C4-2B (cell line): ENCODE measurements at regions not wholly inside any gene's neighbourhood (a gene's known extent, or its start where the extent isn't known, plus 50 kb on each side); places are given as distances from the start of the nearest gene placed in this dataset.

Experiments used
- H3K27ac ChIP-seq: fragments of 450-650 bp; 2 replicates; pipeline ENCODE4 v1.5.1; 2017
- ZFX ChIP-seq: fragments of 450-650 bp; IDR thresholded peaks from 2 replicates; pipeline ENCODE4 v1.6.1; 2017
- TF ChIP-seq, protein P1 (sequence below): fragments of 450-650 bp; conservative IDR thresholded peaks from 2 replicates; pipeline ENCODE4 v1.5.1; 2017; ENCODE audit warnings: mild to moderate bottlenecking

DNA sequence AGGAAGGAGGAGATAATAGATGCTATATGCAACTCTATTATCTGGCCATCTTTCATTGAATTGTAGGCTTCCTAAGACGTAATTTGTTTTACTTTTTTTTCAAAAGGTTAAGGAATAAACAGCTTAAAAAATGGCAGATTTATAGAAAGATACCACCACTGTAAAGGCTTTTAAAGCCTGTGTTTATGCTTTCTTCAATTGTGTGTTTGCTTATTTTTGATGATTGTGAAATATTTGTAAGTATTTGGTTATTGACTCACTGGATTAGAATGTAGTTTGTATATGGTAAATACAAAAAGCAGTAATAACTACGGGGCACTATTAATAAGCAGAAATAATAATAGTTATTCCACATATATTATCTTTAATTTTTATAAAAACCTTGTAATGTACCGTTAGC lies 437.9 kb downstream of the KLF5 start:
- no peak overlapping the region for H3K27ac ChIP-seq

DNA sequence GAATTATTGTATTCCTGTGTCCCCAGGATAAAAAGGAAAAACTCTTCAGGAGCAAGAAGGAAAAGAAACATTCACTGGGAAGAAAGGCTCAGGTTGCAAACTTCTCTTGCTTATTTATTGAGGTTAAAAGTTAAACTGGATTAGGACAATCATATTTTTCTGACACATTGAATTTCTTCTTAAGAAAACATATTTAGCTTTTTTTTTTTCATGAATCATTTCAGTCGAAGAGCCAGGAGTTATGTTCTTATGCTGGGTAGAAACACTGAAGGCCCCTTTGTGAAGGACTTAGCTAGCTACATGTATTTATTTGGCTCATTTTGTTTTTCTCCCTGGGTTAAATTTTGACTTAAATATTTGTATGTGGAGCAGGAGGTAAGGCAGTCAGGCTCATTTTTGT lies 434.0 kb downstream of the KLF5 start:
- no peak for TF ChIP-seq ZFX
- TF ChIP-seq, protein P1, sequence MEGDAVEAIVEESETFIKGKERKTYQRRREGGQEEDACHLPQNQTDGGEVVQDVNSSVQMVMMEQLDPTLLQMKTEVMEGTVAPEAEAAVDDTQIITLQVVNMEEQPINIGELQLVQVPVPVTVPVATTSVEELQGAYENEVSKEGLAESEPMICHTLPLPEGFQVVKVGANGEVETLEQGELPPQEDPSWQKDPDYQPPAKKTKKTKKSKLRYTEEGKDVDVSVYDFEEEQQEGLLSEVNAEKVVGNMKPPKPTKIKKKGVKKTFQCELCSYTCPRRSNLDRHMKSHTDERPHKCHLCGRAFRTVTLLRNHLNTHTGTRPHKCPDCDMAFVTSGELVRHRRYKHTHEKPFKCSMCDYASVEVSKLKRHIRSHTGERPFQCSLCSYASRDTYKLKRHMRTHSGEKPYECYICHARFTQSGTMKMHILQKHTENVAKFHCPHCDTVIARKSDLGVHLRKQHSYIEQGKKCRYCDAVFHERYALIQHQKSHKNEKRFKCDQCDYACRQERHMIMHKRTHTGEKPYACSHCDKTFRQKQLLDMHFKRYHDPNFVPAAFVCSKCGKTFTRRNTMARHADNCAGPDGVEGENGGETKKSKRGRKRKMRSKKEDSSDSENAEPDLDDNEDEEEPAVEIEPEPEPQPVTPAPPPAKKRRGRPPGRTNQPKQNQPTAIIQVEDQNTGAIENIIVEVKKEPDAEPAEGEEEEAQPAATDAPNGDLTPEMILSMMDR = no peak
- no peak overlapping the region for H3K27ac ChIP-seq

More for the DNA sequence above, 437.9 kb downstream of the KLF5 start:
- TF ChIP-seq ZFX = no peak
- TF ChIP-seq, protein P1 = no peak

- TF ChIP-seq, protein P1 = no peak
- no peak for TF ChIP-seq ZFX
- H3K27ac ChIP-seq = no peak overlapping the region
These were observed 423.8 kb downstream of the KLF5 start for GRCh38 chr13:73482556-73482955.

DNA sequence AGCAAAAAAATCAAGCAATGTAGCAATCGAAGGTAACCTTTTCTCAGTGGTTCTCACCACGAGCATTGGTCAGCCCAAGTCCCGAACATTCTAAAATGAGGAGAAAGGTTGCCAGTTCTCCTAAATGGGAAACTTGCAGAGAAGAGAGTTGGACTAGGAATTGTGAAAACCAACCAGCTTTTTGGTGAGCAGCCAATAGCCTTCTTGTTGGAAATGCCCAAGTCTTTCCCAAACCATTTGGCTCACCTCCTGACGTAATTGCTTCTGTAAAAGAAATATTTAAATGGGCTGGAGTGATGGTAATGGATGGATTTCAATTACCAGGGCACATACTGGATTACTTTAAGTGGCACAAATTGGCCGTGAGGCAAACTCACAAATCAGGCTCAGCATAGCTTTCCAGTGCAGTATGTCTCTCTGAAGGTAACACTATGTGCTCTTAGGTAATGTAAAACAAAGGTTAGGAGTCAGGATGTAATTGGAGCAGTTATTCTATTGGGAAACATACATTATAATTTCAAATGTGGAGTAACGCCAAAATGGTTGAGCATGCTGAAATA lies 423.2 kb downstream of the KLF5 start:
- TF ChIP-seq ZFX = no peak
- TF ChIP-seq, protein P1 = no peak
- no peak overlapping the region for H3K27ac ChIP-seq

- H3K27ac ChIP-seq = no peak overlapping the region
- TF ChIP-seq, protein P1 = no peak
- TF ChIP-seq ZFX = no peak
These were observed 422.2 kb downstream of the KLF5 start for GRCh38 chr13:73480779-73481559.

DNA sequence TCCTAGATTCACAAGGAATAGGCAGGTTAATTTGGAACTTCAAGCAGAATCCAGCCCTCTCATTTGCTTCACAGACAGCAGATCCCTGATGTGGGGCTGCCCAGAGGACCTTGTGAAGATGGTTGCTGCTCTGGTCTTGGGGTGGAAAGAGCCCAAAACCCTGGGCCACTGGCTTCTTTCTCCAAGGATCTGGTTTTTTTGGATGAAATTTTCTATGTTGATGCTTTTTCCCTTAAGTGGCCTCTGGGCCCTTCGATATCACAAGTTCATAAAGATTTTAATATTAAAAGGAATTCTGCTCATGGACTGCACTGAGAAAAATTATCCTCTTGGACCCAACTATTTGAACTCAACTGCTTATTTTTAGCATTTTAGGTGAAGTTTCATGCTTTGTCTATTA lies 421.1 kb downstream of the KLF5 start:
- no peak overlapping the region for H3K27ac ChIP-seq
- no peak for TF ChIP-seq ZFX
- TF ChIP-seq, protein P1 = no peak

DNA sequence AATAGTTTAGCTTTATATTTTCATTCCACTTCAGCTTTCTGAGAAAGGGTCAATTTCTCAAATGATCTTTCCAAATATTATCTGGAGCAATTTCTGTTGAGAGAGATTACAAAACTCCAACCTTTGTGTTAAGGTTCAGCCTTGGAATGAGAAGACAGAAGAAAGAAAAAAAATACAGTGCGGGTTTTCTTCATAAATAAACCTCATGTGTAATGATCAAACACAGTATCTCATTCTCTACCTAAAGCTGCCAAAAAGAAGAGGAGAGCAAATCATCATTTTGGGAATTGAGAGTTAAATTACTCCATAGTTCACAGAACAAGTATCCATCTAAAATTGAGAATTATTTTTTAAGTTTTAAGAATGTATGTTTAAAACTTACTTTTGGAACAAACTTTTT lies 420.5 kb downstream of the KLF5 start:
- H3K27ac ChIP-seq = no peak overlapping the region

More for the DNA sequence above, 420.5 kb downstream of the KLF5 start:
- no peak for TF ChIP-seq ZFX
- TF ChIP-seq, protein P1 = no peak
